GM12875 (cell line): ENCODE measurements at regions not wholly inside any gene's neighbourhood (a gene's known extent, or its start where the extent isn't known, plus 50 kb on each side); places are given as distances from the start of the nearest gene placed in this dataset.

Experiments
- H3K4me3 ChIP-seq: one replicate; pipeline ENCODE4 v1.5.1; 2011; ENCODE audit warnings: low read depth, low read length, control low read depth
- CTCF ChIP-seq: IDR thresholded peaks from 2 replicates; pipeline ENCODE4 v1.5.1; 2011; ENCODE audit warnings: low read depth, mild to moderate bottlenecking, control low read depth, inconsistent platforms, low read length, moderate library complexity, borderline replicate concordance; ENCODE audit not compliant: insufficient read depth

- H3K4me3 ChIP-seq, result no peak overlapping the region
- TF ChIP-seq CTCF, result no peak
Measured at GRCh38 chr1:221093903-221094791, 214.9 kb downstream of the HLX start.

- H3K4me3 ChIP-seq, result no peak overlapping the region
- no peak for TF ChIP-seq CTCF
Measured at GRCh38 chr1:221097479-221098281, 218.4 kb downstream of the HLX start.

GRCh38 chr1:221098471-221099405 is 219.5 kb downstream of the HLX start:
- H3K4me3 ChIP-seq, result no peak overlapping the region
- no peak for TF ChIP-seq CTCF

- H3K4me3 ChIP-seq, result no peak overlapping the region
Measured at GRCh38 chr1:221099747-221100595, 220.7 kb downstream of the HLX start.

GRCh38 chr1:221100611-221101010 is 221.4 kb downstream of the HLX start:
- no peak overlapping the region for H3K4me3 ChIP-seq
- TF ChIP-seq CTCF, result no peak

More at GRCh38 chr1:221099747-221100595, 220.7 kb downstream of the HLX start:
- no peak for TF ChIP-seq CTCF
